Upper lobe of right lung (tissue), 1 donor: ENCODE measurements at regions not wholly inside any gene's neighbourhood (a gene's known extent, or its start where the extent isn't known, plus 50 kb on each side); places are given as distances from the start of the nearest gene placed in this dataset.

Source experiments
- ATAC-seq: fragments of 200-7000 bp; cut with Tn5 transposase; one replicate; pipeline ENCODE4 v1.9.1; 2020; ENCODE audit warnings: mild to moderate bottlenecking, moderate library complexity
- DNase-seq: peaks from one replicate; pipeline ENCODE4 v3.0.0-alpha.2; 2020
- H3K27ac ChIP-seq: fragments of 200-600 bp; one replicate; pipeline ENCODE4 v1.8.0; 2022
- H3K27me3 ChIP-seq: fragments of 200-600 bp; one replicate; pipeline ENCODE4 v1.8.0; 2022; ENCODE audit warnings: mild to moderate bottlenecking
- H3K36me3 ChIP-seq: fragments of 200-600 bp; one replicate; pipeline ENCODE4 v1.8.0; 2022
- H3K4me1 ChIP-seq: fragments of 200-600 bp; one replicate; pipeline ENCODE4 v1.8.0; 2022
- H3K4me3 ChIP-seq: fragments of 200-600 bp; one replicate; pipeline ENCODE4 v1.8.0; 2022; ENCODE audit warnings: mild to moderate bottlenecking
- H3K9me3 ChIP-seq: fragments of 200-600 bp; one replicate; pipeline ENCODE4 v1.8.0; 2022
- CTCF ChIP-seq: fragments of 200-600 bp; IDR thresholded peaks from one replicate; pipeline ENCODE4 v1.8.0; 2022; ENCODE audit warnings: antibody characterized with exemption
- intact Hi-C: fragments of 100-400 bp; cut with DNase I; formaldehyde crosslinking; loops from one replicate; pipeline ENCODE4 v1.11.0; 2022
- donor health status: DM: no; HTN: yes; CAD: no; lungs with severe emphysema.

- intact Hi-C loops, result no loop called here
Observed at GRCh38 chr5:129174480-129174879, 79.9 kb downstream of the ISOC1 start.

DNA sequence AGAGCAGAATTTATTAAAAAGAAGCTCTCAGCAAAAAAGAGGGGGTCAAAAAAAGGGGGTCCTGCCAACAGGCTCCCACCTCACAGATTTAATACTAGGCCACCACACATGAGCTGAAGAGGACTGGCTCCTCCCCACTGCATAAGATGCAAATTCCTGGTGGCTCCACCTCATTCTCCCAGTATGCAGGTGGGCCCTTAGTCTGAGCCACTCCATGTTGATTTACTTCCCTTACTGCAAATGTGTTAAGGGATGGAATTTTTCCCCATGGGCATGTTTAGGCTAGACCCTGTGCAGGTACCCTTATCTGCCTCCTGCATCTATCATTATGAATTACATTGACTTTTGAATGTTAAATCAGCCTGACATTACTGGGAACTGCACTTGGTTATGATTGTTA is 82.9 kb downstream of the ISOC1 start:
- DNase-seq, result no peak
- ATAC-seq, result no peak
- Histone ChIP-seq H3K36me3 (no peaks in the 10 kb centered on the region), H3K27me3 (no peaks in the 10 kb centered on the region), H3K4me3 (no peak overlapping the region), H3K9me3 (no peaks in the 10 kb centered on the region), H3K4me1 (no peaks in the 10 kb centered on the region), H3K27ac (no peak overlapping the region)
- intact Hi-C loops, result no loop called here
- TF ChIP-seq CTCF, result no peak

More at GRCh38 chr5:129174480-129174879, 79.9 kb downstream of the ISOC1 start:
- Histone ChIP-seq H3K4me1 (no peaks in the 10 kb centered on the region), H3K27me3 (no peaks in the 10 kb centered on the region), H3K9me3 (no peaks in the 10 kb centered on the region), H3K36me3 (no peaks in the 10 kb centered on the region), H3K27ac (no peak overlapping the region), H3K4me3 (no peak overlapping the region)
- DNase-seq, result no peak
- no peak for TF ChIP-seq CTCF
- no peak for ATAC-seq

GRCh38 chr5:129199308-129199707 is 104.8 kb downstream of the ISOC1 start:
- ATAC-seq (no peak), DNase-seq (no peak)
- Histone ChIP-seq H3K4me1 (no peaks in the 10 kb centered on the region), H3K36me3 (no peaks in the 10 kb centered on the region), H3K4me3 (no peak overlapping the region), H3K27me3 (no peaks in the 10 kb centered on the region), H3K9me3 (no peaks in the 10 kb centered on the region), H3K27ac (no peak overlapping the region)
- intact Hi-C loops, result no loop called here
- TF ChIP-seq CTCF, result no peak

- intact Hi-C loops, result no loop called here
- no peak overlapping the region for H3K4me3 ChIP-seq
- DNase-seq (no peak), ATAC-seq (no peak)
- no peak for TF ChIP-seq CTCF
- H3K4me1 ChIP-seq, result no peaks in the 10 kb centered on the region
- H3K27ac ChIP-seq, result no peak overlapping the region
- H3K27me3 ChIP-seq, result no peaks in the 10 kb centered on the region
- no peaks in the 10 kb centered on the region for H3K9me3 ChIP-seq
- no peaks in the 10 kb centered on the region for H3K36me3 ChIP-seq
Observed at GRCh38 chr5:129204525-129204924, 110.0 kb downstream of the ISOC1 start.

GRCh38 chr5:129216001-129216400 is 121.5 kb downstream of the ISOC1 start:
- peak; percentile 21 for DNase-seq
- Histone ChIP-seq H3K4me3 (no peak overlapping the region), H3K9me3 (peaks cover 23% of the 10 kb centered on the region), H3K27me3 (no peaks in the 10 kb centered on the region), H3K36me3 (no peaks in the 10 kb centered on the region), H3K27ac (no peak overlapping the region), H3K4me1 (no peaks in the 10 kb centered on the region)
- ATAC-seq, result no peak
- intact Hi-C loops, result no loop called here
- no peak for TF ChIP-seq CTCF

DNA sequence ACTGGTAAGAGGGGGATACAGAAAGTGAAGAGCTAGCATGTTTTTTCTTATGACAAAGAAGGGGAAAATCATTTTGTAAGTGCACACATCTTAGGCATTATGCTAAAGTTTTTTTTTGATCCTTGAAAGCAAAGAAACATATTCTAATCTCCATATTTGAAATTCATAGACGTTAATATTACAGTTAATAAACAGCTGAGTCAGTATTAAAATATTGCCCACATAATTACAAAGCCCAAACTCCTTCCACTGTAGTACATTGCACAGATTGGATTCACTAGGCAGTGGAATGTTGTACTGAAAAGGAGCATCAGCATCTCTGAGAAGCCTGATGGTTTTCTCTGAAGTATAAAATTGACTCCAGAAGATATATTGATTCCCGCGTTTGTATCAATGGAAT is 122.6 kb downstream of the ISOC1 start:
- Histone ChIP-seq H3K9me3 (peaks cover 17% of the 10 kb centered on the region), H3K4me3 (no peak overlapping the region), H3K4me1 (no peaks in the 10 kb centered on the region), H3K27ac (no peak overlapping the region), H3K27me3 (no peaks in the 10 kb centered on the region), H3K36me3 (no peaks in the 10 kb centered on the region)
- intact Hi-C loops, result no loop called here
- TF ChIP-seq CTCF, result no peak
- DNase-seq (no peak), ATAC-seq (no peak)
